HCT116 (cell line): ENCODE measurements at regions not wholly inside any gene's neighbourhood (a gene's known extent, or its start where the extent isn't known, plus 50 kb on each side); places are given as distances from the start of the nearest gene placed in this dataset.

Source experiments
- ATAC-seq: fragments of 200-7000 bp; cut with Tn5 transposase; 2 replicates; pipeline ENCODE4 v1.9.1; 2020; ENCODE audit warnings: mild to moderate bottlenecking, moderate library complexity
- BruUV-seq: library from RNA; stranded (reverse); fragments of 400-500 nt; replicated peaks from 2 replicates; lab custom pipeline; 2021; lab: Mats Ljungman, UMichigan
- CTCF ChIA-PET: fragments of 300-600 bp; sonication (Branson Sonifier 250); formaldehyde crosslinking; loops from one replicate; lab custom pipeline; 2021; ENCODE audit warnings: antibody characterized with exemption; lab: Charles Lee
- POLR2A ChIA-PET: fragments of 300-600, 350-600 bp; sonication (Branson Sonifier 250); formaldehyde crosslinking; loops from one replicate; lab custom pipeline; 2021; ENCODE audit warnings: antibody characterized with exemption; lab: Charles Lee
- RAD21 ChIA-PET, 2 experiments: fragments of 300-600 bp; sonication (Branson Sonifier 250); formaldehyde crosslinking; loops; one replicate each; lab custom pipeline; 2023; ENCODE audit warnings: low total read pairs in 2 of 2; ENCODE audit not compliant: uncharacterized antibody in 2 of 2, unreplicated experiment in 2 of 2, low non-redundant PET in 1 of 2; lab: Charles Lee
- DNase-seq: peaks from one replicate; pipeline ENCODE4 v3.0.0-alpha.2; 2010; ENCODE audit warnings: low read depth, low spot score
- H2AFZ ChIP-seq: fragments of 200-600 bp; shearing (Covaris generic), sonication (generic); 2 replicates; pipeline ENCODE4 v1.6.1; 2017; ENCODE audit warnings: low read depth, mixed run types, mixed read lengths, antibody characterized with exemption, low read length; ENCODE audit not compliant: poor library complexity, severe bottlenecking
- H3K27ac ChIP-seq: 2 replicates; pipeline ENCODE4 v1.5.1; 2012; ENCODE audit warnings: low read depth, low read length
- H3K27me3 ChIP-seq: fragments of 200-600 bp; sonication (generic); 2 replicates; pipeline ENCODE4 v1.6.1; 2016; ENCODE audit warnings: mixed run types, low read length, mixed read lengths; ENCODE audit not compliant: insufficient read depth
- H3K36me3 ChIP-seq, 2 experiments: fragments of 200-500 bp in 1 of 2; fragments of 200-600 bp in 1 of 2; sonication (Bioruptor generic) in 1 of 2; sonication (generic) in 1 of 2; 2 replicates each; pipeline versions ENCODE4 v1.5.1 to v1.6.1; 2014 to 2016; ENCODE audit warnings: low read length in 2 of 2, inconsistent platforms in 1 of 2, mixed read lengths in 1 of 2, mixed run types in 1 of 2; ENCODE audit not compliant: insufficient read depth in 2 of 2, control insufficient read depth in 1 of 2
- H3K4me1 ChIP-seq, 2 experiments: fragments of 200-600 bp in 1 of 2; sonication (generic) in 1 of 2; 2 replicates each; pipeline versions ENCODE4 v1.5.1 to v1.6.1; 2012 to 2017; ENCODE audit warnings: low read length in 2 of 2, inconsistent platforms in 1 of 2, mild to moderate bottlenecking in 1 of 2, mixed read lengths in 1 of 2, mixed run types in 1 of 2, moderate library complexity in 1 of 2; ENCODE audit not compliant: insufficient read depth in 2 of 2, control insufficient read depth in 1 of 2
- H3K4me2 ChIP-seq: fragments of 200-600 bp; sonication (generic); 2 replicates; pipeline ENCODE4 v1.6.1; 2017; ENCODE audit warnings: mixed run types, low read length, mixed read lengths
- H3K4me3 ChIP-seq, 2 experiments: fragments of 200-600 bp in 1 of 2; sonication (generic) in 1 of 2; replicated peaks in 1 of 2; 2 replicates each; pipeline ENCODE4 v1.5.1; 2011 to 2016; ENCODE audit warnings: low read length in 2 of 2, control low read depth in 1 of 2, low read depth in 1 of 2, mild to moderate bottlenecking in 1 of 2, mixed read lengths in 1 of 2, mixed run types in 1 of 2
- H3K79me2 ChIP-seq: fragments of 200-600 bp; sonication (generic); 2 replicates; pipeline ENCODE4 v1.6.1; 2017; ENCODE audit warnings: mild to moderate bottlenecking, mixed run types, low read length, moderate library complexity, mixed read lengths; ENCODE audit not compliant: insufficient read depth
- H3K9ac ChIP-seq: fragments of 200-600 bp; sonication (generic); 2 replicates; pipeline ENCODE4 v1.6.1; 2016; ENCODE audit warnings: low read length, mixed read lengths
- H3K9me2 ChIP-seq: fragments of 200-600 bp; sonication (generic), shearing (Covaris generic); 2 replicates; pipeline ENCODE4 v1.6.1; 2017; ENCODE audit warnings: mixed run types, mild to moderate bottlenecking, moderate library complexity; ENCODE audit not compliant: insufficient read depth
- H3K9me3 ChIP-seq, 2 experiments: fragments of 200-500 bp in 1 of 2; fragments of 200-600 bp in 1 of 2; sonication (Bioruptor generic) in 1 of 2; sonication (generic) in 1 of 2; 2 replicates each; pipeline ENCODE4 v1.6.1; 2014 to 2017; ENCODE audit warnings: low read length in 2 of 2, mixed read lengths in 2 of 2, inconsistent platforms in 1 of 2, low read depth in 1 of 2, mild to moderate bottlenecking in 1 of 2, mixed run types in 1 of 2, moderate library complexity in 1 of 2; ENCODE audit not compliant: control insufficient read depth in 1 of 2, insufficient read depth in 1 of 2
- H4K20me1 ChIP-seq: fragments of 200-600 bp; sonication (generic), shearing (Covaris generic); 2 replicates; pipeline ENCODE4 v1.6.1; 2017; ENCODE audit warnings: mixed run types, mild to moderate bottlenecking, moderate library complexity; ENCODE audit not compliant: insufficient read depth
- CBX3 ChIP-seq: IDR thresholded peaks from 2 replicates; pipeline ENCODE4 v1.6.1; 2012; ENCODE audit warnings: low read depth
- CEBPB ChIP-seq: IDR thresholded peaks from 2 replicates; pipeline ENCODE4 v1.6.1; 2012; ENCODE audit warnings: low read depth
- EGR1 ChIP-seq: IDR thresholded peaks from 2 replicates; pipeline ENCODE4 v1.6.1; 2012; ENCODE audit warnings: low read depth
- ELF1 ChIP-seq: IDR thresholded peaks from 2 replicates; pipeline ENCODE4 v1.6.1; 2012; ENCODE audit warnings: low read depth, borderline replicate concordance
- EZH2 ChIP-seq: fragments of 200-600 bp; sonication (generic); IDR thresholded peaks from 2 replicates; pipeline ENCODE4 v1.6.1; 2017; ENCODE audit warnings: antibody characterized with exemption, mixed run types
- EZH2phosphoT487 ChIP-seq: fragments of 200-600 bp; IDR thresholded peaks from 2 replicates; pipeline ENCODE4 v1.6.1; 2018; ENCODE audit warnings: antibody characterized with exemption, borderline replicate concordance
- FOSL1 ChIP-seq: IDR thresholded peaks from 2 replicates; pipeline ENCODE4 v1.6.1; 2012; ENCODE audit warnings: low read depth
- JUND ChIP-seq: IDR thresholded peaks from 2 replicates; pipeline ENCODE4 v1.6.1; 2012
- POLR2A ChIP-seq: IDR thresholded peaks from 2 replicates; pipeline ENCODE4 v1.7.0; 2011; ENCODE audit warnings: borderline replicate concordance; ENCODE audit not compliant: insufficient read depth, insufficient read length; ENCODE audit errors: extremely low read depth
- POLR2AphosphoS5 ChIP-seq: IDR thresholded peaks from 2 replicates; pipeline ENCODE4 v1.6.1; 2011; ENCODE audit warnings: mild to moderate bottlenecking, low read depth, low read length, moderate library complexity
- RAD21 ChIP-seq: IDR thresholded peaks from 2 replicates; pipeline ENCODE4 v1.6.1; 2012; ENCODE audit warnings: low read depth, mild to moderate bottlenecking
- SIN3A ChIP-seq: IDR thresholded peaks from 2 replicates; pipeline ENCODE4 v1.6.1; 2012; ENCODE audit warnings: low read depth
- SP1 ChIP-seq: IDR thresholded peaks from 2 replicates; pipeline ENCODE4 v1.6.1; 2012; ENCODE audit warnings: low read depth
- TCF7L2 ChIP-seq: IDR thresholded peaks from 2 replicates; pipeline ENCODE4 v1.7.0; 2011; ENCODE audit warnings: borderline replicate concordance, inconsistent platforms; ENCODE audit not compliant: insufficient read depth, insufficient read length; ENCODE audit errors: extremely low read depth
- ZFX ChIP-seq: fragments of 450-650 bp; IDR thresholded peaks from 2 replicates; pipeline ENCODE4 v1.6.1; 2017
- ZNF274 ChIP-seq: fragments of 200-500 bp; sonication (Bioruptor generic); IDR thresholded peaks from 2 replicates; pipeline ENCODE4 v1.6.1; 2014; ENCODE audit warnings: mild to moderate bottlenecking, low read depth, low read length, inconsistent platforms
- intact Hi-C: fragments of 100-400 bp; cut with micrococcal nuclease; formaldehyde crosslinking; loops from 2 replicates; pipeline ENCODE4 v1.10.0; 2022
- TF ChIP-seq, protein P1 (sequence below), 3 experiments: fragments of 200-600 bp in 1 of 3; sonication (generic) in 1 of 3; IDR thresholded peaks in 2 of 3; conservative IDR thresholded peaks in 1 of 3; 2 replicates each; pipeline ENCODE4 v1.5.1; 2012 to 2017; ENCODE audit warnings: low read depth in 2 of 3, low read length in 2 of 3, antibody characterized with exemption in 1 of 3, borderline replicate concordance in 1 of 3, control low read depth in 1 of 3, mild to moderate bottlenecking in 1 of 3, mixed read lengths in 1 of 3, mixed run types in 1 of 3, moderate library complexity in 1 of 3; ENCODE audit not compliant: insufficient read depth in 1 of 3
- TF ChIP-seq, protein P2 (sequence below): IDR thresholded peaks from 2 replicates; pipeline ENCODE4 v1.6.1; 2012; ENCODE audit warnings: low read depth
- TF ChIP-seq, protein P3 (sequence below): IDR thresholded peaks from 2 replicates; pipeline ENCODE4 v1.6.1; 2011; ENCODE audit warnings: mild to moderate bottlenecking, low read length, moderate library complexity; ENCODE audit not compliant: insufficient replicate concordance; ENCODE audit errors: extremely low read depth
- TF ChIP-seq, protein P4 (sequence below): IDR thresholded peaks from 2 replicates; pipeline ENCODE4 v1.6.1; 2012

DNA sequence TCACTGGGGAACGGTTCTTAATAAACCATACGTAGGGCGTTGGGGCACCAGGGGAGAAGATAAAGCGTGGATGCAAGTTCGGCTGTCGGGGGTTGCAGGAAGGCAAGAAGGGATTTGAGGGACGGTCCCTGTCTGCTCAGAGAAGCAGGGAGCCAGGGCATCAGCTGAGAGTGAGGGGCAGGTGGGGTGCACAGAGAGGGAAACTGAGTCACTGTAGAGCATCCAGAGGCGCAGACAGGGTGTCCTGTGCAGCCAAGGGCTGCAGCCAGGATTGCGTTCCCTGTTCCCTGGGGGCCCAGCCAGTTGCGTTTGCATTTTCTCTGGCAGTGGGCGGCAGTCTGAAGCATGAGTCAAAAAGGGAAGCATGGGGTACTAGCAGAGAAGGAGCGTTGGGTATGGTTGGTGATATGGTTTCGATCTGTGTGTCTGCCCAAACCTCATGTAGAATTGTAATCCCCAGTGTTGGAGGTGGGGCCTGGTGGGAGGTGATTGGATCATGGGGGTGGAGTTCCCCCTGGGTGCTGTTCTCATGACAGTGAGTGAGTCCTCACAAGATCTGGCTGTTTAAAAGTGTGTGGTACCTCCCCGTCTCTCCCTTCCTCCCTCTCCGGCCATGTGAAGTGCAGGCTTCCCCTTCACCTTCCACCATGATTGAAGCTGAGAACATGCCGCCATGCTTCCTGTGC lies 202.9 kb downstream of the NDUFA10 start:
- TF ChIP-seq EZH2 (no peak), EZH2phosphoT487 (no peak), ZFX (no peak), EGR1 (no peak), TCF7L2 (no peak), SIN3A (no peak), ELF1 (no peak), SP1 (no peak), CBX3 (no peak), CEBPB (no peak), RAD21 (no peak), POLR2AphosphoS5 (no peak), POLR2A (no peak), JUND (no peak), ZNF274 (no peak), FOSL1 (no peak)
- TF ChIP-seq, protein P1, sequence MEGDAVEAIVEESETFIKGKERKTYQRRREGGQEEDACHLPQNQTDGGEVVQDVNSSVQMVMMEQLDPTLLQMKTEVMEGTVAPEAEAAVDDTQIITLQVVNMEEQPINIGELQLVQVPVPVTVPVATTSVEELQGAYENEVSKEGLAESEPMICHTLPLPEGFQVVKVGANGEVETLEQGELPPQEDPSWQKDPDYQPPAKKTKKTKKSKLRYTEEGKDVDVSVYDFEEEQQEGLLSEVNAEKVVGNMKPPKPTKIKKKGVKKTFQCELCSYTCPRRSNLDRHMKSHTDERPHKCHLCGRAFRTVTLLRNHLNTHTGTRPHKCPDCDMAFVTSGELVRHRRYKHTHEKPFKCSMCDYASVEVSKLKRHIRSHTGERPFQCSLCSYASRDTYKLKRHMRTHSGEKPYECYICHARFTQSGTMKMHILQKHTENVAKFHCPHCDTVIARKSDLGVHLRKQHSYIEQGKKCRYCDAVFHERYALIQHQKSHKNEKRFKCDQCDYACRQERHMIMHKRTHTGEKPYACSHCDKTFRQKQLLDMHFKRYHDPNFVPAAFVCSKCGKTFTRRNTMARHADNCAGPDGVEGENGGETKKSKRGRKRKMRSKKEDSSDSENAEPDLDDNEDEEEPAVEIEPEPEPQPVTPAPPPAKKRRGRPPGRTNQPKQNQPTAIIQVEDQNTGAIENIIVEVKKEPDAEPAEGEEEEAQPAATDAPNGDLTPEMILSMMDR (IDR thresholded peaks at IDR 0.05 in 2 of 3, conservative IDR thresholded peaks at IDR 0.05 in 1 of 3; ENCODE audit: borderline replicate concordance in 1 of 3, insufficient read depth in 1 of 3, low read depth in 2 of 3, low read length in 2 of 3), result no peak
- TF ChIP-seq, protein P2, sequence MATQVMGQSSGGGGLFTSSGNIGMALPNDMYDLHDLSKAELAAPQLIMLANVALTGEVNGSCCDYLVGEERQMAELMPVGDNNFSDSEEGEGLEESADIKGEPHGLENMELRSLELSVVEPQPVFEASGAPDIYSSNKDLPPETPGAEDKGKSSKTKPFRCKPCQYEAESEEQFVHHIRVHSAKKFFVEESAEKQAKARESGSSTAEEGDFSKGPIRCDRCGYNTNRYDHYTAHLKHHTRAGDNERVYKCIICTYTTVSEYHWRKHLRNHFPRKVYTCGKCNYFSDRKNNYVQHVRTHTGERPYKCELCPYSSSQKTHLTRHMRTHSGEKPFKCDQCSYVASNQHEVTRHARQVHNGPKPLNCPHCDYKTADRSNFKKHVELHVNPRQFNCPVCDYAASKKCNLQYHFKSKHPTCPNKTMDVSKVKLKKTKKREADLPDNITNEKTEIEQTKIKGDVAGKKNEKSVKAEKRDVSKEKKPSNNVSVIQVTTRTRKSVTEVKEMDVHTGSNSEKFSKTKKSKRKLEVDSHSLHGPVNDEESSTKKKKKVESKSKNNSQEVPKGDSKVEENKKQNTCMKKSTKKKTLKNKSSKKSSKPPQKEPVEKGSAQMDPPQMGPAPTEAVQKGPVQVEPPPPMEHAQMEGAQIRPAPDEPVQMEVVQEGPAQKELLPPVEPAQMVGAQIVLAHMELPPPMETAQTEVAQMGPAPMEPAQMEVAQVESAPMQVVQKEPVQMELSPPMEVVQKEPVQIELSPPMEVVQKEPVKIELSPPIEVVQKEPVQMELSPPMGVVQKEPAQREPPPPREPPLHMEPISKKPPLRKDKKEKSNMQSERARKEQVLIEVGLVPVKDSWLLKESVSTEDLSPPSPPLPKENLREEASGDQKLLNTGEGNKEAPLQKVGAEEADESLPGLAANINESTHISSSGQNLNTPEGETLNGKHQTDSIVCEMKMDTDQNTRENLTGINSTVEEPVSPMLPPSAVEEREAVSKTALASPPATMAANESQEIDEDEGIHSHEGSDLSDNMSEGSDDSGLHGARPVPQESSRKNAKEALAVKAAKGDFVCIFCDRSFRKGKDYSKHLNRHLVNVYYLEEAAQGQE, result no peak
- TF ChIP-seq, protein P3, sequence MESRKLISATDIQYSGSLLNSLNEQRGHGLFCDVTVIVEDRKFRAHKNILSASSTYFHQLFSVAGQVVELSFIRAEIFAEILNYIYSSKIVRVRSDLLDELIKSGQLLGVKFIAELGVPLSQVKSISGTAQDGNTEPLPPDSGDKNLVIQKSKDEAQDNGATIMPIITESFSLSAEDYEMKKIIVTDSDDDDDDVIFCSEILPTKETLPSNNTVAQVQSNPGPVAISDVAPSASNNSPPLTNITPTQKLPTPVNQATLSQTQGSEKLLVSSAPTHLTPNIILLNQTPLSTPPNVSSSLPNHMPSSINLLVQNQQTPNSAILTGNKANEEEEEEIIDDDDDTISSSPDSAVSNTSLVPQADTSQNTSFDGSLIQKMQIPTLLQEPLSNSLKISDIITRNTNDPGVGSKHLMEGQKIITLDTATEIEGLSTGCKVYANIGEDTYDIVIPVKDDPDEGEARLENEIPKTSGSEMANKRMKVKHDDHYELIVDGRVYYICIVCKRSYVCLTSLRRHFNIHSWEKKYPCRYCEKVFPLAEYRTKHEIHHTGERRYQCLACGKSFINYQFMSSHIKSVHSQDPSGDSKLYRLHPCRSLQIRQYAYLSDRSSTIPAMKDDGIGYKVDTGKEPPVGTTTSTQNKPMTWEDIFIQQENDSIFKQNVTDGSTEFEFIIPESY, result no peak
- TF ChIP-seq, protein P4, sequence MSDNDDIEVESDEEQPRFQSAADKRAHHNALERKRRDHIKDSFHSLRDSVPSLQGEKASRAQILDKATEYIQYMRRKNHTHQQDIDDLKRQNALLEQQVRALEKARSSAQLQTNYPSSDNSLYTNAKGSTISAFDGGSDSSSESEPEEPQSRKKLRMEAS, result no peak
- BruUV-seq, result no TSS peak
- ATAC-seq, result no peak
- Histone ChIP-seq H3K9me3 (no peaks in the 10 kb centered on the region), H3K9ac (no peak overlapping the region), H2AFZ (no peak overlapping the region), H3K36me3 (no peaks in the 10 kb centered on the region), H3K9me2 (no peaks in the 10 kb centered on the region), H3K4me3 (no peak overlapping the region), H3K4me1 (peaks cover 15 to 18% of the 10 kb centered on the region in 2 experiments; a peak in 3 of 4 replicates), H4K20me1 (no peaks in the 10 kb centered on the region), H3K4me2 (no peak overlapping the region), H3K79me2 (no peaks in the 10 kb centered on the region), H3K27me3 (peaks cover 26% of the 10 kb centered on the region; the same call in 1 of the 2 replicates), H3K27ac (no peak overlapping the region)
- RAD21 ChIA-PET, result no interaction called here
- CTCF ChIA-PET, result no interaction called here
- POLR2A ChIA-PET, result no interaction called here
- no peak for DNase-seq
- intact Hi-C loops, result no loop called here
